CD4-positive, alpha-beta memory T cell (primary cell): ENCODE measurements at regions not wholly inside any gene's neighbourhood (a gene's known extent, or its start where the extent isn't known, plus 50 kb on each side); places are given as distances from the start of the nearest gene placed in this dataset.

Experiments used
- CTCF ChIA-PET: fragments of 350-600 bp; sonication (Branson Sonifier 250); formaldehyde crosslinking; loops from one replicate; lab custom pipeline; 2021; ENCODE audit warnings: inconsistent platforms; ENCODE audit not compliant: partially characterized antibody; lab: Charles Lee
- POLR2A ChIA-PET: fragments of 350-600 bp; sonication (Branson Sonifier 250); formaldehyde crosslinking; loops from one replicate; lab custom pipeline; 2021; ENCODE audit not compliant: partially characterized antibody; lab: Charles Lee
- DNase-seq, 5 donors: peaks; one replicate each; pipeline versions ENCODE4 v3.0.0 to v3.0.0-alpha.2; 2020 to 2022; ENCODE audit warnings: mixed read lengths in 1 of 5
- H3K27ac ChIP-seq: one replicate; pipeline ENCODE4 v1.7.0; 2013; ENCODE audit warnings: low read depth, low read length
- H3K27me3 ChIP-seq: 2 replicates; pipeline ENCODE4 v1.7.0; 2013; ENCODE audit warnings: mild to moderate bottlenecking, low read length, moderate library complexity; ENCODE audit not compliant: insufficient read depth
- H3K36me3 ChIP-seq: 2 replicates; pipeline ENCODE4 v1.7.0; 2013; ENCODE audit warnings: mild to moderate bottlenecking, low read length, moderate library complexity; ENCODE audit not compliant: insufficient read depth
- H3K4me1 ChIP-seq: 2 replicates; pipeline ENCODE4 v1.7.0; 2013; ENCODE audit warnings: mild to moderate bottlenecking, low read length, moderate library complexity; ENCODE audit not compliant: insufficient read depth
- H3K4me3 ChIP-seq, 2 donors: one replicate each; pipeline ENCODE4 v1.7.0; 2013; ENCODE audit warnings: low read length in 2 of 2, mild to moderate bottlenecking in 1 of 2
- H3K9me3 ChIP-seq, 2 donors: one replicate each; pipeline ENCODE4 v1.7.0; 2013; ENCODE audit warnings: low read length in 2 of 2, control low read depth in 1 of 2; ENCODE audit not compliant: control insufficient read depth in 1 of 2
- H3K27ac Mint-ChIP-seq, 7 donors: one replicate each; pipeline ENCODE4 v1.8.0; 2020 to 2021; ENCODE audit warnings: mixed read lengths in 7 of 7, mild to moderate bottlenecking in 6 of 7, inconsistent platforms in 3 of 7, moderate library complexity in 3 of 7
- H3K27me3 Mint-ChIP-seq, 2 donors: one replicate each; pipeline ENCODE4 v1.8.0; 2020 to 2021; ENCODE audit warnings: mixed read lengths in 2 of 2
- H3K36me3 Mint-ChIP-seq, 2 donors: one replicate each; pipeline ENCODE4 v1.8.0; 2020 to 2021; ENCODE audit warnings: mixed read lengths in 2 of 2, inconsistent platforms in 1 of 2, mild to moderate bottlenecking in 1 of 2
- H3K4me1 Mint-ChIP-seq, 4 donors: one replicate each; pipeline ENCODE4 v1.8.0; 2020 to 2021; ENCODE audit warnings: mixed read lengths in 4 of 4, mild to moderate bottlenecking in 1 of 4
- H3K4me3 Mint-ChIP-seq, 8 donors: one replicate each; pipeline ENCODE4 v1.8.0; 2020 to 2021; ENCODE audit warnings: mixed read lengths in 8 of 8, mild to moderate bottlenecking in 7 of 8, moderate library complexity in 6 of 8, inconsistent platforms in 3 of 8
- H3K9me3 Mint-ChIP-seq, 8 donors: one replicate each; pipeline ENCODE4 v1.8.0; 2020 to 2021; ENCODE audit warnings: mixed read lengths in 8 of 8, mild to moderate bottlenecking in 5 of 8, inconsistent platforms in 3 of 8, moderate library complexity in 1 of 8
- intact Hi-C: fragments of 100-400 bp; cut with micrococcal nuclease; formaldehyde crosslinking; loops from one replicate; pipeline ENCODE4 v1.15.1; 2023

DNA sequence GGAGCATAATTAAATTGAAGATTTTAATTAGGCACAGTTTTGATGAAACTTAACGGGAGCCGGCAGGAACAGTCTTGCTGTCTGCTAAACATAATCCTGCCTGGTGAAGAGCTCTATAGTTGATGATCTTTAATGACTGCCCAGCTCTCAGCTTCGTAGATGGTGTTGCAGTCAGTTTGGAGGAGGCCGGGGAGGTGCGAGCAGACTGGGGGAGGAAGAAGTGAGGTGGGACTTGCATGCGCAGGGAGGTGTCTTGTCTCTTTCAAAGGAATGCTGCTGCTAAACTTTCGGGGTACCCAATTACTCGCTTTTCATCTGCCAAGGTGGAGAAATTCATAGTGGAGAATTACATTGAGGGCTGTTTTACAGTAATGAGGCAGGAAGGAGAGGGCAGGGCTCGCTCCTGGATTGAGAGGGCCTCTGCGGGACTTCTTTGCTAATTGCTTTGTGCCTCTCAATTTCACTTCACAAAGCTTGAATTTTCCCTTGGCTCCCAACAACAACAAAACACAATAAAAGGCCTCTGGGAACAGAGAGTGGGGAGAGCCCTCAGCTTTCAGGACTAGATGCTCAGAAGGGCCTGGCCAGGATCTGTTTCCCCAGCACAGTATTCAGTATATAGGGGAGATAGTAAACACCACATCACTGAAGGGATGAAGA is 257.9 kb upstream of the ADRA1B start:
- H3K4me3 ChIP-seq = no peak overlapping the region
- Mint-ChIP-seq H3K9me3 (peaks cover 0 to 1% (median 0%) of the 10 kb centered on the region in 8 donors), H3K27ac (no peak overlapping the region), H3K36me3 (no peaks in the 10 kb centered on the region), H3K4me1 (no peaks in the 10 kb centered on the region), H3K27me3 (peaks cover 0 to 3% of the 10 kb centered on the region in 2 donors), H3K4me3 (no peak overlapping the region)
- H3K27me3 ChIP-seq = no peaks in the 10 kb centered on the region
- CTCF ChIA-PET = no interaction called here
- no peaks in the 10 kb centered on the region for H3K9me3 ChIP-seq
- no peaks in the 10 kb centered on the region for H3K4me1 ChIP-seq
- no peak for DNase-seq
- no peak overlapping the region for H3K27ac ChIP-seq
- intact Hi-C loops = no loop called here
- H3K36me3 ChIP-seq = no peaks in the 10 kb centered on the region
- POLR2A ChIA-PET = no interaction called here

DNA sequence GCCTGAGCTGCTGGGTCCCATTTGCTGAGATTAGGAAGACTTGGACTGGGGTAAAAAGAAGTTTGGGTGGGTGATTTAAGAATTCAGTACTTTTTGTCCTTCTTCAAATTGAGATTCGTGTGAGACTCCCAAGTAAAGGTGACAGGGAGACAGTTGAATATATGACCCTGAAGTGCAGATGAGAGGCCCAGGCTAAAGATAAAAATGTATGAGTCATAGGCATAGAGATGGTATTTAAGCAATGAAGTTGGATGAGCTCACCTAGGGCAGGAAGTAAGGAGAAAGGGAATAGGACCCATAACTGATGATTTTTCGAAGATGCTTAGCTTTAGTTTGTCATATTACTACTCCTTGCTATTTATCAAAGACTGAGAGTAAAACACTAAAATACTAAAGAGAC is 255.9 kb upstream of the ADRA1B start:
- H3K4me1 ChIP-seq = no peaks in the 10 kb centered on the region
- intact Hi-C loops = no loop called here
- H3K4me3 ChIP-seq = no peak overlapping the region
- POLR2A ChIA-PET = no interaction called here
- Mint-ChIP-seq H3K36me3 (no peaks in the 10 kb centered on the region), H3K27ac (no peak overlapping the region), H3K4me1 (no peaks in the 10 kb centered on the region), H3K27me3 (peaks cover 0 to 3% of the 10 kb centered on the region in 2 donors), H3K9me3 (peaks cover 0 to 1% (median 0%) of the 10 kb centered on the region in 8 donors), H3K4me3 (no peak overlapping the region)
- no peak for DNase-seq
- H3K27me3 ChIP-seq = no peaks in the 10 kb centered on the region
- CTCF ChIA-PET = interaction anchor here (0.9 to 1.2 kb wide), 2 partner anchors 19 to 327 kb away, joined by 3 read pairs; no protein-coding TSS in a partner anchor
- no peaks in the 10 kb centered on the region for H3K36me3 ChIP-seq
- H3K9me3 ChIP-seq = no peaks in the 10 kb centered on the region
- no peak overlapping the region for H3K27ac ChIP-seq

DNA sequence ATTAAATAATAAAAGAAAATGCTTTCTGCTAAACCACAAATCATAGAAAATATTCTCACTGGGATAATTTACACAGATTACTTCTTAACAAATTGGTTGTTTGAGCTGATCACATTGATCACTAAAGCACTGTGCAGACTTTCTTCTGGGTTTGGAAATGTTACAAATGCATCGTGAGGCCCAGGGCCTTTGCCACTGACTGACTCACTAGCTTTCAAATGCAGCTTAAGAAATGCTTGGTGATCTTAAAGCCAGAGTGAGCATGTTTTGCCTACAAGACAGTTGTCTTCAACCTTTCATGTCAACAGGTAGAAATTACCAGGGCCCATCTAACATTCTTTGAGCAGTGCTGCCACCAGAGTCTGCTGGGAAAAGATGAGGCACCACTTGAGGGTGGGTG is 252.3 kb upstream of the ADRA1B start:
- no peak overlapping the region for H3K27ac Mint-ChIP-seq
- H3K36me3 Mint-ChIP-seq = no peaks in the 10 kb centered on the region
- peaks cover 3 to 8% (median 5%) of the 10 kb centered on the region in 4 donors for H3K4me1 Mint-ChIP-seq
- H3K27me3 Mint-ChIP-seq = peaks cover 0 to 2% of the 10 kb centered on the region in 2 donors
- H3K36me3 ChIP-seq = no peaks in the 10 kb centered on the region
- no peaks in the 10 kb centered on the region for H3K4me1 ChIP-seq
- CTCF ChIA-PET = no interaction called here
- POLR2A ChIA-PET = no interaction called here
- intact Hi-C loops = no loop called here
- no peak overlapping the region for H3K4me3 Mint-ChIP-seq
- DNase-seq = no peak
- H3K4me3 ChIP-seq = no peak overlapping the region
- H3K27ac ChIP-seq = no peak overlapping the region
- no peaks in the 10 kb centered on the region for H3K9me3 ChIP-seq
- H3K27me3 ChIP-seq = no peaks in the 10 kb centered on the region
- H3K9me3 Mint-ChIP-seq = peaks cover 0 to 3% (median 0%) of the 10 kb centered on the region in 8 donors

DNA sequence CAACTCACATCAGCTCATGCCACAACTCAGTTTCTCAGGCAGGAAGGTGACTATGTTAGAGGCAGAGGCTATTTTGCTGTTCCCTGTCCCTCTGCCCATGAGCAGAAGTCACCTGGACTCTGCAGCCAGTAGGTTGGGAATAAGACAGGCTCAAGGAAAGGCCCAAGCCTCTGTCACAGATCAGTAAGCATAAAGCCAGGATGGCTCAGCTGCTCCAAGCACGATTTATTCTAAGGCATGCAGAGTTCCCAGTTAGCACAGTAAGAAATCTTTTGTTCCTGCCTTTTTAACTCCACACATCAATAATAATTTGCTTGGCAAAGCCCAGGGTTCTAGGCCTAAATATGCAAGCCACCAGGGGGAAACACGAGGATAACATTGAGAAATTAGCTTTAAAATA is 249.0 kb upstream of the ADRA1B start:
- DNase-seq = no peak
- H3K27me3 ChIP-seq = no peaks in the 10 kb centered on the region
- H3K4me3 ChIP-seq = no peak overlapping the region
- H3K4me1 ChIP-seq = no peaks in the 10 kb centered on the region
- POLR2A ChIA-PET = no interaction called here
- no peak overlapping the region for H3K27ac Mint-ChIP-seq
- H3K36me3 Mint-ChIP-seq = no peaks in the 10 kb centered on the region
- intact Hi-C loops = no loop called here
- H3K36me3 ChIP-seq = no peaks in the 10 kb centered on the region
- no peaks in the 10 kb centered on the region for H3K9me3 ChIP-seq
- peaks cover 0 to 6% of the 10 kb centered on the region in 2 donors for H3K27me3 Mint-ChIP-seq
- H3K4me1 Mint-ChIP-seq = peaks cover 3 to 9% (median 8%) of the 10 kb centered on the region in 4 donors
- CTCF ChIA-PET = no interaction called here
- peaks cover 0 to 9% (median 4%) of the 10 kb centered on the region in 8 donors for H3K9me3 Mint-ChIP-seq
- H3K4me3 Mint-ChIP-seq = no peak overlapping the region
- no peak overlapping the region for H3K27ac ChIP-seq

DNA sequence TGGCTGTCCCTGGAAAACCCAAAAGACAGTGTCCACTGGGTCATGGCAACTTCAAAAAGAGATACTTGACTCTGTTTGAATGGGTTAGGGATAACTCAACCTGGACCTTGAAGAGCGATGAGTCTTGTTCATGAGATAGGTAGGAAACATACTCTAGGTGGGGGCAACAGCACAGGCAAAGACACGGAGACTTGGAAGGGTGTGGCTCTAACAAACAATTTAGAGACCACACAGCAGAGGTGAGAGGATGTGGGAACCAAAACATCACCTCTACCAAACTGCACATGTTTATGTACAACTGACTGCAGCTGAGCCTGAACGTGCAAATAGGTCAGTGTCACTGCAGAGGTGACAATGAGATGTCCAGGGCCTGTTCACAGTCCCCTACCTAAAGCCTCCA is 247.7 kb upstream of the ADRA1B start:
- Mint-ChIP-seq H3K9me3 (peaks cover under 1 to 12% (median 7%) of the 10 kb centered on the region in 8 donors), H3K27ac (no peak overlapping the region), H3K27me3 (peaks cover 1 to 6% of the 10 kb centered on the region in 2 donors), H3K36me3 (no peaks in the 10 kb centered on the region), H3K4me1 (peaks cover 3 to 9% (median 8%) of the 10 kb centered on the region in 4 donors), H3K4me3 (no peak overlapping the region)
- Histone ChIP-seq H3K4me1 (no peaks in the 10 kb centered on the region), H3K27ac (no peak overlapping the region), H3K9me3 (no peaks in the 10 kb centered on the region), H3K27me3 (no peaks in the 10 kb centered on the region), H3K4me3 (no peak overlapping the region), H3K36me3 (no peaks in the 10 kb centered on the region)
- DNase-seq = no peak
- CTCF ChIA-PET = no interaction called here
- POLR2A ChIA-PET = no interaction called here
- intact Hi-C loops = no loop called here

DNA sequence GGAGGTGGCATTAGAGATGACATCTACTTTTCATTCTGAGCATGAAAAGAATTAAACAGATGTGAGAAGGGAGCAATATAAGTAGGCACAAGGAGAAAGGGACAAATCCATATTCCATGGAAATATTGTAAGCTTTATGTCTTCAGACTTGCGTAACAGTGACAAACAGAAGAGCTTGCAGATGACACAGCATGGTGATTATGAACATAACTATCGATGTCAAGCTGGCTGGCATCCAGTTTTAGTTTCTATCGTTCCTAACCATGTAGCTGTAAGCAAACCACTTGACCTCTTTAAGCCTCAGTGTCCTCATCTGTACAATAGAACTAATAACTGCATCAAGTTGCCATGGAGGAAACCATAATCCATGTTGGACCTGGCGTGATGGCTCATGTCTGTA is 246.7 kb upstream of the ADRA1B start:
- no peak for DNase-seq
- no peaks in the 10 kb centered on the region for H3K27me3 ChIP-seq
- no peak overlapping the region for H3K4me3 ChIP-seq
- Mint-ChIP-seq H3K9me3 (peaks cover 2 to 14% (median 8%) of the 10 kb centered on the region in 8 donors), H3K27me3 (peaks cover 3 to 4% of the 10 kb centered on the region in 2 donors), H3K27ac (no peak overlapping the region), H3K4me3 (no peak overlapping the region), H3K36me3 (no peaks in the 10 kb centered on the region), H3K4me1 (peaks cover 3 to 9% (median 8%) of the 10 kb centered on the region in 4 donors)
- H3K4me1 ChIP-seq = no peaks in the 10 kb centered on the region
- ChIA-PET CTCF (no interaction called here), POLR2A (no interaction called here)
- no peaks in the 10 kb centered on the region for H3K36me3 ChIP-seq
- no peaks in the 10 kb centered on the region for H3K9me3 ChIP-seq
- H3K27ac ChIP-seq = no peak overlapping the region
- intact Hi-C loops = no loop called here

DNA sequence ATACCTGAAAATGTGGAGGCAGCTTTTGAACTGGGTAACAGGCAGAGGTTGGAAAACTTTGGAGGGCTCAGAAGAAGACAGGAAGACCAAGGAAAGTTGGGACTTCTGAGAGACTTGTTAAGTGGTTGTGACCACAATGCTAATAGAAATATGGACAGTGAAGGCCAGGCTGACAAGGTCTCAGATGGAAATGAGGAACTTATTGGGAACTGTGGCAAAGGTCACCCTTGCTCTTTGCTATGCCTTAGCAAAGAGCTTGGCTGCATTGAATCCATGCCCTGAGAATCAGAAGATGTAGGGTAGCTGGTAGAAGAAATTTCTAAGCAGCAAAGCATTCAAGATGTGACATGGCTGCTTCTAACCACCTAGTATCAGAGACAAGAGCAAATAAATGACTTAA is 244.4 kb upstream of the ADRA1B start:
- no peak overlapping the region for H3K4me3 ChIP-seq
- ChIA-PET CTCF (no interaction called here), POLR2A (no interaction called here)
- H3K4me1 ChIP-seq = no peaks in the 10 kb centered on the region
- no peaks in the 10 kb centered on the region for H3K36me3 Mint-ChIP-seq
- no peak overlapping the region for H3K4me3 Mint-ChIP-seq
- H3K9me3 ChIP-seq = no peaks in the 10 kb centered on the region
- no peaks in the 10 kb centered on the region for H3K27me3 ChIP-seq
- no peaks in the 10 kb centered on the region for H3K36me3 ChIP-seq
- peaks cover 2 to 14% (median 8%) of the 10 kb centered on the region in 8 donors for H3K9me3 Mint-ChIP-seq
- no peak for DNase-seq
- no peak overlapping the region for H3K27ac Mint-ChIP-seq
- H3K27me3 Mint-ChIP-seq = peaks cover 3 to 4% of the 10 kb centered on the region in 2 donors
- H3K4me1 Mint-ChIP-seq = peaks cover 3 to 9% (median 8%) of the 10 kb centered on the region in 4 donors
- intact Hi-C loops = no loop called here
- H3K27ac ChIP-seq = no peak overlapping the region
